Neuronal stem cell (in vitro differentiated cells): ENCODE measurements at regions not wholly inside any gene's neighbourhood (a gene's known extent, or its start where the extent isn't known, plus 50 kb on each side); places are given as distances from the start of the nearest gene placed in this dataset.
"Not testable (repeated sequence)": the region's sequence is repeated elsewhere in the genome, so short reads cannot be mapped to it uniquely, and the experiment has no call there.

Experiments used
- DNase-seq: peaks from one replicate; pipeline ENCODE4 v3.0.0-alpha.2; 2013; ENCODE audit warnings: low spot score
- H2AFZ ChIP-seq: one replicate; pipeline ENCODE4 v1.6.1; 2013; ENCODE audit warnings: mild to moderate bottlenecking, low read length, inconsistent platforms
- H2AK5ac ChIP-seq: 2 replicates; pipeline ENCODE4 v1.6.1; 2013; ENCODE audit warnings: low read depth, mild to moderate bottlenecking, inconsistent platforms, low read length, moderate library complexity, mixed read lengths
- H2BK120ac ChIP-seq: 2 replicates; pipeline ENCODE4 v1.6.1; 2013; ENCODE audit warnings: low read depth, mild to moderate bottlenecking, inconsistent platforms, low read length, moderate library complexity, mixed read lengths
- H2BK12ac ChIP-seq: one replicate; pipeline ENCODE4 v1.6.1; 2013; ENCODE audit warnings: low read length, inconsistent platforms
- H2BK15ac ChIP-seq: 2 replicates; pipeline ENCODE4 v1.6.1; 2013; ENCODE audit warnings: mild to moderate bottlenecking, low read length, inconsistent platforms, mixed read lengths
- H2BK5ac ChIP-seq: one replicate; pipeline ENCODE4 v1.6.1; 2013; ENCODE audit warnings: inconsistent platforms, mild to moderate bottlenecking, low read length, moderate library complexity
- H3K14ac ChIP-seq: one replicate; pipeline ENCODE4 v1.6.1; 2013; ENCODE audit warnings: low read length, inconsistent platforms
- H3K18ac ChIP-seq: 2 replicates; pipeline ENCODE4 v1.6.1; 2013; ENCODE audit warnings: low read length, inconsistent platforms
- H3K23ac ChIP-seq: 2 replicates; pipeline ENCODE4 v1.6.1; 2013; ENCODE audit warnings: low read depth, mild to moderate bottlenecking, mixed read lengths, low read length, inconsistent platforms; ENCODE audit not compliant: poor library complexity
- H3K27ac ChIP-seq: replicated peaks from 3 replicates; pipeline ENCODE4 v1.5.1; 2013; ENCODE audit warnings: low read length, inconsistent platforms
- H3K27me3 ChIP-seq, 3 experiments: 2 replicates each; pipeline ENCODE4 v1.6.1; 2013; ENCODE audit warnings: low read length in 3 of 3, mild to moderate bottlenecking in 2 of 3, inconsistent platforms in 1 of 3, low read depth in 1 of 3, mixed read lengths in 1 of 3, moderate library complexity in 1 of 3; ENCODE audit not compliant: control insufficient read depth in 3 of 3, insufficient read depth in 3 of 3
- H3K36me3 ChIP-seq, 2 donors: replicated peaks in 1 of 2; 2 replicates each; pipeline ENCODE4 v1.6.1; 2013; ENCODE audit warnings: low read length in 2 of 2; ENCODE audit not compliant: control insufficient read depth in 2 of 2, insufficient read depth in 2 of 2
- H3K4ac ChIP-seq: 2 replicates; pipeline ENCODE4 v1.6.1; 2013; ENCODE audit warnings: inconsistent platforms, mild to moderate bottlenecking, low read length, moderate library complexity
- H3K4me1 ChIP-seq, 2 donors: 1 replicate in 1 of 2; 2 replicates in 1 of 2; pipeline ENCODE4 v1.6.1; 2013; ENCODE audit warnings: low read length in 2 of 2, low read depth in 1 of 2; ENCODE audit not compliant: control insufficient read depth in 2 of 2, insufficient read depth in 1 of 2
- H3K4me2 ChIP-seq: one replicate; pipeline ENCODE4 v1.6.1; 2013; ENCODE audit warnings: mild to moderate bottlenecking, low read length, inconsistent platforms; ENCODE audit not compliant: insufficient read depth, poor library complexity, severe bottlenecking
- H3K4me3 ChIP-seq, 2 donors: 2 replicates each; pipeline ENCODE4 v1.5.1; 2013; ENCODE audit warnings: low read length in 2 of 2, mild to moderate bottlenecking in 2 of 2, inconsistent platforms in 1 of 2, moderate library complexity in 1 of 2
- H3K79me1 ChIP-seq: one replicate; pipeline ENCODE4 v1.6.1; 2013; ENCODE audit warnings: low read depth, mild to moderate bottlenecking, inconsistent platforms, low read length, moderate library complexity
- H3K9ac ChIP-seq: one replicate; pipeline ENCODE4 v1.6.1; 2013; ENCODE audit warnings: mild to moderate bottlenecking, low read depth, low read length, inconsistent platforms; ENCODE audit not compliant: poor library complexity
- H3K9me3 ChIP-seq, 2 donors: replicated peaks in 1 of 2; 2 replicates each; pipeline versions ENCODE3 to v1.6.1; 2013; ENCODE audit warnings: low read length in 2 of 2, mild to moderate bottlenecking in 2 of 2, inconsistent platforms in 1 of 2, low read depth in 1 of 2, mixed read lengths in 1 of 2, moderate library complexity in 1 of 2; ENCODE audit not compliant: control insufficient read depth in 2 of 2, insufficient read depth in 1 of 2
- H4K8ac ChIP-seq: one replicate; pipeline ENCODE4 v1.6.1; 2013; ENCODE audit warnings: low read depth, mild to moderate bottlenecking, inconsistent platforms, low read length, moderate library complexity
- H4K91ac ChIP-seq: one replicate; pipeline ENCODE4 v1.6.1; 2013; ENCODE audit warnings: low read length, low read depth, mild to moderate bottlenecking, inconsistent platforms; ENCODE audit not compliant: poor library complexity
- WGBS, 2 donors: extraction: QIAGEN DNeasy Blood & Tissue Kit; methylation state at CpG; one replicate each; pipeline ENCODE4 v1.1.7; 2013; ENCODE audit warnings: missing lambda C conversion rate in 2 of 2, mixed read lengths in 1 of 2; ENCODE audit not compliant: insufficient read length in 2 of 2, insufficient replicate concordance in 1 of 2; ENCODE audit errors: extremely low coverage in 2 of 2; 5-methylcytosine and 5-hydroxymethylcytosine counted together

DNA sequence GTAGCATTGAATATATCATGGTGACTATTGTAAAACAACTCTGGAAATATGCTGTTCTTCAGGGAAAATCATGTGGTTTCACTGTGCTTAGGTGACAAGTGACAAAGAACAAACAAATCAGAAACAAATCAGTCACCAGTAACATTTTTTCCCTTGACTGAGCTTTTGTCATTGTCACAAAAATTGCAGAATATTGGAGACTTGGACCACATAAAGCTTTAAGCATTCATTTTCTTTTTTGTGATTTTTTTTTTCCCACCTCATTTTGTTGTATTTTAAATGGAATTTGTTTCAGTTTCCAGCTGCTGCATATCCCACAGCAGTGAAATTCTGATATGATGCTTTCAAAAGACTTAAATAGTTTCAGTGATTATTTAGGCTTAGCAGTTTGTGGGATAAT, 1088.4 kb downstream of the OTOL1 start:
- H3K4me1 ChIP-seq, result peaks cover 0 to 8% of the 10 kb centered on the region in 2 donors
- H2BK15ac ChIP-seq, result no peak overlapping the region
- no peak overlapping the region for H4K8ac ChIP-seq
- no peak overlapping the region for H3K18ac ChIP-seq
- no peak overlapping the region for H3K9ac ChIP-seq
- H2AFZ ChIP-seq, result peak overlapping the region; percentile 81
- no peak overlapping the region for H3K4me3 ChIP-seq
- no peak overlapping the region for H2BK12ac ChIP-seq
- H3K9me3 ChIP-seq, result peaks cover 1 to 6% of the 10 kb centered on the region in 2 donors
- H3K36me3 ChIP-seq, result no peaks in the 10 kb centered on the region
- H3K23ac ChIP-seq, result no peak overlapping the region
- no peak for DNase-seq
- H4K91ac ChIP-seq, result no peak overlapping the region
- H2AK5ac ChIP-seq, result no peak overlapping the region
- no peak overlapping the region for H3K27ac ChIP-seq
- no peak overlapping the region for H2BK120ac ChIP-seq
- no peak overlapping the region for H3K14ac ChIP-seq
- H2BK5ac ChIP-seq, result no peak overlapping the region
- no peaks in the 10 kb centered on the region for H3K79me1 ChIP-seq
- no peak overlapping the region for H3K4ac ChIP-seq
- H3K27me3 ChIP-seq, result no peaks in the 10 kb centered on the region
- no peak overlapping the region for H3K4me2 ChIP-seq

DNA sequence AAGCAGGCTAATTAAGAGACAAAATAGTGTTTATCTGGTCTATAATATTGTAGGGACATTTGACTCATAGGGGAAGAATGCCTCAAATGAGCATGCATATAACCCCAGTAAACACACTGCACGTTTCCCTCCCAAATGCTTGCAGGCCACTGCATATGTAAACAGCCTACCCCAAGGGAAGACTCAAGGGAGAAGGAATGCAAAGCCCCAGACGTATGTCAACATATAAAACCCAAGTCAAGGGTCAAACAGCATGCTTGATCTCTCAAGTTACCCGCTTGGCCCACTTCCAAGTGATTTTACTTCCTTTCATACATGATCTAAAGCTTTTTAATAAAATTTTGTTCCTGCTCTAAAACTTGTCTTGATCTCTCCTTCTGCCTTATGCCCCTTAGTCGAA, 1090.0 kb downstream of the OTOL1 start:
- no peak overlapping the region for H3K4me2 ChIP-seq
- no peak for DNase-seq
- no peak overlapping the region for H3K9ac ChIP-seq
- no peak overlapping the region for H3K4ac ChIP-seq
- H3K36me3 ChIP-seq, result no peaks in the 10 kb centered on the region
- H2BK120ac ChIP-seq, result no peak overlapping the region
- H2AK5ac ChIP-seq, result no peak overlapping the region
- no peak overlapping the region for H3K18ac ChIP-seq
- no peak overlapping the region for H3K4me3 ChIP-seq
- H3K23ac ChIP-seq, result no peak overlapping the region
- H3K9me3 ChIP-seq, result peaks cover 1 to 4% of the 10 kb centered on the region in 2 donors
- H4K91ac ChIP-seq, result no peak overlapping the region
- H3K4me1 ChIP-seq, result peaks cover 0 to 8% of the 10 kb centered on the region in 2 donors
- H3K79me1 ChIP-seq, result no peaks in the 10 kb centered on the region
- no peak overlapping the region for H2BK12ac ChIP-seq
- H3K14ac ChIP-seq, result no peak overlapping the region
- no peak overlapping the region for H3K27ac ChIP-seq
- no peaks in the 10 kb centered on the region for H3K27me3 ChIP-seq
- WGBS, 2 donors, result no CpG with 5 or more reads among the region's 4 CpGs
- H2AFZ ChIP-seq, result peak overlapping the region; percentile 28
- no peak overlapping the region for H2BK5ac ChIP-seq
- no peak overlapping the region for H4K8ac ChIP-seq
- no peak overlapping the region for H2BK15ac ChIP-seq

DNA sequence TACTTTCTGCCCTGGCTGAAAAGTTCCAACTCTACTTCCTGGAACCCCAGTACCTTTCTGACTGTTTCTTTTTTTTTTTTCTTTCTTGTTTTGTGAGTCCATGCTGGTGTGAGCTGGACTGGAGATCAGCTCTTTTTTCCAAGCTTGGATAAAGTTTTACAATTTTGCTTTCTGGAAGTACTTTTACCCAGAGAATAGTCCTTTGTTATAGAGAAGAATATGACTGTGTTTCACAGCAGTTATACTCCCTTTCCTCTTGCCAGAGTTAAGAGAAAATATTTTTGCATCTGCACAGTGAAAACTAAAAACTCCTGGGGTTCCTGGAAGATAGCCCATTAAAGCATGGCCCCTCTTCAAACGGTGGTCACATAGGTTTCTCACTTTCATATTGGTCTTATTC, 1100.6 kb downstream of the OTOL1 start:
- H3K4ac ChIP-seq, result no peak overlapping the region
- no peak overlapping the region for H3K4me3 ChIP-seq
- H3K27me3 ChIP-seq, result no peaks in the 10 kb centered on the region
- no peak overlapping the region for H3K18ac ChIP-seq
- no peak overlapping the region for H4K8ac ChIP-seq
- H2BK12ac ChIP-seq, result no peak overlapping the region
- no peak overlapping the region for H4K91ac ChIP-seq
- no peaks in the 10 kb centered on the region for H3K79me1 ChIP-seq
- DNase-seq, result no peak
- peaks cover 0 to 8% of the 10 kb centered on the region in 2 donors for H3K9me3 ChIP-seq
- H2BK15ac ChIP-seq, result no peak overlapping the region
- no peaks in the 10 kb centered on the region for H3K36me3 ChIP-seq
- no peak overlapping the region for H3K14ac ChIP-seq
- H3K9ac ChIP-seq, result no peak overlapping the region
- no peak overlapping the region for H3K27ac ChIP-seq
- no peak overlapping the region for H3K23ac ChIP-seq
- H2AK5ac ChIP-seq, result no peak overlapping the region
- no peak overlapping the region for H3K4me2 ChIP-seq
- H3K4me1 ChIP-seq, result peaks cover 3 to 29% of the 10 kb centered on the region in 2 donors
- no peak overlapping the region for H2BK120ac ChIP-seq
- H2BK5ac ChIP-seq, result no peak overlapping the region
- peak overlapping the region; percentile 69 for H2AFZ ChIP-seq
- no CpG with 5 or more reads among the region's 1 CpG for WGBS, 2 donors

DNA sequence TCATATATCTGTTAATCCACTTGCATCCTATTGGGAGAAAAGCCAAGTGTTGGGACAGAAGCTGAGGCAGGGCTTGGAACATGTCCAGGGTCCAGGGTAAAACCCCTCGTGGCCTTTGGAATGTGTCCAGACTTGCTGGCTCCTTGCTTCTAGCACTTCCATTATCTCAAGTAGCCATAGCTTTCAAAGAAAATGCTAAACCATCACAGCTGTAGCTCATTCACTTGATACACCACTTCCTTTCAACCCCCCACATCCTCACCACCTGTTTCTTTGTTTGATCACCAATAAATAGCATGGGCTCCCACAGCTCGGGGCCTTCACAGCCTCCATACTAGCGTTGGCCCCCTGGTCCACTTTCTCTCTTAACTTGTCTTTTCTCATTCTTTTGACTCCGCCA, 1101.9 kb downstream of the OTOL1 start:
- peak; percentile 1 for DNase-seq
- H3K9me3 ChIP-seq, H2BK12ac ChIP-seq, H3K4ac ChIP-seq, H3K4me3 ChIP-seq, H2BK120ac ChIP-seq, H2AK5ac ChIP-seq, H3K27me3 ChIP-seq, H3K79me1 ChIP-seq, H3K18ac ChIP-seq, H4K91ac ChIP-seq, H3K4me2 ChIP-seq, H3K36me3 ChIP-seq, H3K14ac ChIP-seq, H2BK15ac ChIP-seq, H3K9ac ChIP-seq, H2BK5ac ChIP-seq, H3K23ac ChIP-seq, H4K8ac ChIP-seq: not testable (repeated sequence)
- Histone ChIP-seq H3K27ac (peak overlapping the region; percentile 5), H3K4me1 (peaks cover 3 to 29% of the 10 kb centered on the region in 2 donors), H2AFZ (peak overlapping the region; percentile 1)
- WGBS, 2 donors, result no CpG with 5 or more reads among the region's 4 CpGs
